GM12878 (cell line): ENCODE measurements at regions not wholly inside any gene's neighbourhood (a gene's known extent, or its start where the extent isn't known, plus 50 kb on each side); places are given as distances from the start of the nearest gene placed in this dataset.

Source experiments
- BACH1 ChIP-seq: fragments of 450-650 bp; IDR thresholded peaks from 2 replicates; pipeline ENCODE4 v1.6.1; 2017; ENCODE audit warnings: mild to moderate bottlenecking, borderline replicate concordance
- TBL1XR1 ChIP-seq: IDR thresholded peaks from 2 replicates; pipeline ENCODE4 v1.6.1; 2012; ENCODE audit warnings: low read depth, low read length, improper control_type of control experiment

- TF ChIP-seq BACH1 (no peak), TBL1XR1 (no peak)
Measured at GRCh38 chr11:112831969-112832766, 129.1 kb upstream of the NCAM1 start.
